ENCODE measurements at regions not wholly inside any gene's neighbourhood (a gene's known extent, or its start where the extent isn't known, plus 50 kb on each side); places are given as distances from the start of the nearest gene placed in this dataset.

DNA sequence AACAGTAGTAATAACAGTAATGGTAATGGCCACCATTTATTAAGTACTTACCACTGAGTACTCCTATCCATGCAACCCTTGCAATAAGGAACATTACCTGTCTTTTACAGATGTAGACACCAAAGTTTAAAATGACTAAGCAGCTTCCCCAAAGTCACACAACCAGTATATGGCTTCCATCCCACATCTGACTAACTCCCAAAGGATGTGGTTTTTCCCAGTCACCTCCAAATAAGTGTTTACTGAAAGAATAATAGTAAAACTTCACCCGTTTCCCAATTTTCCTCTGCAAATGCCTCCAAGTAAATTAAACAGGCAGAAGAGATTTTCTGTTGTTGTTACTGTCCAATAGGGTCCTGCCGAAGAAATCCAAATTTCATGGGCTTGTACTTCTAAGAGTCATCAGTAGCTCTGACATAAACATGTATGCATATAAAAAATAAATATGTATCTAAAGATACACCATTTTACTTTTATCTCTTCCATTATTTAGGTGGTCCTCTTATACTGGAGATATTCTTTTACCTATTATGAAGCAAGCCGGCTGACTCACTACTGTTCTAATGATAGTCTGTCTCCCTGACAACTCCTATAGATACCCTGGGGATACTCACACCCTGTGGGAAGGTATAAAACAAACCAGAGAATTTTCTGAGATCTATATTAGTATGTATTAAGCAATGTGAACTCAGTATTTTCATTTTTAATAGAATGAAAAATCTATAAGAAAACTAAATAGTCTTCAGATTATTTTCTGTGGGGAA lies 77.9 kb upstream of the ID4 start:
- Histone ChIP-seq H3K79me2 (ENCODE audit: insufficient read depth, low read length) (no peaks in the 10 kb centered on the region), H3F3A (ENCODE audit: insufficient read depth) (no peaks in the 10 kb centered on the region), H3K9me2 (replicated peaks; ENCODE audit: insufficient read depth, low read length) (no peaks in the 10 kb centered on the region), H3K9ac (ENCODE audit: low read length) (no peak overlapping the region), H3K4me2 (ENCODE audit: low read depth, low read length, poor library complexity, severe bottlenecking) (no peak overlapping the region), H3K9me3 (ENCODE audit: insufficient read depth, low read length) (no peaks in the 10 kb centered on the region), H4K20me1 (ENCODE audit: low read depth, low read length) (no peaks in the 10 kb centered on the region), H3K27ac (ENCODE audit: low read depth, low read length) (no peak overlapping the region), H3K27me3 (ENCODE audit: low read length) (no peaks in the 10 kb centered on the region), H2AFZ (ENCODE audit: low read depth, low read length, severe bottlenecking) (no peak overlapping the region), H3K36me3 (ENCODE audit: low read length) (no peaks in the 10 kb centered on the region), H3K4me3 (ENCODE audit: insufficient read depth, low read length, poor library complexity, severe bottlenecking) (no peak overlapping the region)
- TF ChIP-seq EZH2phosphoT487 (conservative IDR thresholded peaks at IDR 0.05; ENCODE audit: low read length) = no peak
- TF ChIP-seq, protein P1, sequence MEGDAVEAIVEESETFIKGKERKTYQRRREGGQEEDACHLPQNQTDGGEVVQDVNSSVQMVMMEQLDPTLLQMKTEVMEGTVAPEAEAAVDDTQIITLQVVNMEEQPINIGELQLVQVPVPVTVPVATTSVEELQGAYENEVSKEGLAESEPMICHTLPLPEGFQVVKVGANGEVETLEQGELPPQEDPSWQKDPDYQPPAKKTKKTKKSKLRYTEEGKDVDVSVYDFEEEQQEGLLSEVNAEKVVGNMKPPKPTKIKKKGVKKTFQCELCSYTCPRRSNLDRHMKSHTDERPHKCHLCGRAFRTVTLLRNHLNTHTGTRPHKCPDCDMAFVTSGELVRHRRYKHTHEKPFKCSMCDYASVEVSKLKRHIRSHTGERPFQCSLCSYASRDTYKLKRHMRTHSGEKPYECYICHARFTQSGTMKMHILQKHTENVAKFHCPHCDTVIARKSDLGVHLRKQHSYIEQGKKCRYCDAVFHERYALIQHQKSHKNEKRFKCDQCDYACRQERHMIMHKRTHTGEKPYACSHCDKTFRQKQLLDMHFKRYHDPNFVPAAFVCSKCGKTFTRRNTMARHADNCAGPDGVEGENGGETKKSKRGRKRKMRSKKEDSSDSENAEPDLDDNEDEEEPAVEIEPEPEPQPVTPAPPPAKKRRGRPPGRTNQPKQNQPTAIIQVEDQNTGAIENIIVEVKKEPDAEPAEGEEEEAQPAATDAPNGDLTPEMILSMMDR (IDR thresholded peaks at IDR 0.05; ENCODE audit: insufficient read depth, low read length, poor library complexity, severe bottlenecking) = no peak

DNA sequence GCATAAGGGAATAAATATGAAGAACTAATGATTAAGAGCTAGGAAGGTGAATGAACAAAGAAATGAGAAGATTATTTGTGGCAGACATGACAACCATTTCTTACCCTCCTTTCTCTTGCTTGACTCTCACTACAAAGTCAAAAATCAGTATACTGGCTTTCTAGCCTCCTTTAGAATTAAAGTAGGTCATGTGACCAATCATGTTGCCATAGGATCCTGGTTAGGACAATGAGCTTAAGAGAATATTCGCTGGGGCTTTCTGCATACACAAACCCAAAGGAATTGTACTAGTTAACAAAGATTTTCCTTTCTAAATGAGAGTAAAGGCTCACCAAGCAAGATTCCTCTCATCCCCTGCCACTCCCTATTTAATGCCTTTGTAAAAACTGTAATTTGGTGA lies 76.0 kb upstream of the ID4 start:
- H3K27ac ChIP-seq (ENCODE audit: low read depth, low read length) = no peak overlapping the region
- no peak for TF ChIP-seq EZH2phosphoT487 (conservative IDR thresholded peaks at IDR 0.05; ENCODE audit: low read length)
- TF ChIP-seq, protein P1 (IDR thresholded peaks at IDR 0.05; ENCODE audit: insufficient read depth, low read length, poor library complexity, severe bottlenecking) = no peak

DNA sequence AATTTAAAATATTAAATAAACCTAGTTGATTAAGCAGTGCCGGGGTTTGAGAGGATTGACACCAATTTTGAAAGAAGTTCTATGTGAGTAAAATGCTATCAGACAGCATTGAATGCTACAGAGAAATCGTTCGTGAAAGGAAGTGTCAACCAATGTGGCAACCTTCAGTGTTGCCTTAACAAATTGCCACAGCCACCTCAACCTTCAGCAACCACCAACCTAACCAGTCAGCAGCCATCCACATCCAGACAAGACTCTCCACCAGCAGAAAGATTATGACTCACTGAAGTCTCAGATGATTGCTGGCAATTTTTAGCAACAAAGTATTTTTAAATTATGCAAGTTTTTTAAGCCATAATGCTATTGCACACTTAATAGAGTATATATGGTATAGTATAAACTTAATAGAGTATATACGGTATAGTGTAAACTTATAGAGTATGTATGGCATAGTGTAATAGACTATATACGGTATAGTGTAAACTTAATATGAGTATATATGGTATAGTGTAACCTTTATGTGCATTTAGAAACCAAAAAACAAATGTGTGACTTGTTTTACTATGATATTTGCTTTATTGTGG lies 65.3 kb upstream of the ID4 start:
- no peaks in the 10 kb centered on the region for H3K79me2 ChIP-seq (ENCODE audit: insufficient read depth, low read length)
- no peak overlapping the region for H3K27ac ChIP-seq (ENCODE audit: low read depth, low read length)
- no peaks in the 10 kb centered on the region for H3K9me2 ChIP-seq (replicated peaks; ENCODE audit: insufficient read depth, low read length)
- no peak overlapping the region for H3K9ac ChIP-seq (ENCODE audit: low read length)
- H3K27me3 ChIP-seq (ENCODE audit: low read length) = no peaks in the 10 kb centered on the region
- H3K4me3 ChIP-seq (ENCODE audit: insufficient read depth, low read length, poor library complexity, severe bottlenecking) = no peak overlapping the region
- H4K20me1 ChIP-seq (ENCODE audit: low read depth, low read length) = no peaks in the 10 kb centered on the region
- no peaks in the 10 kb centered on the region for H3K9me3 ChIP-seq (ENCODE audit: insufficient read depth, low read length)
- no peak overlapping the region for H2AFZ ChIP-seq (ENCODE audit: low read depth, low read length, severe bottlenecking)
- no peaks in the 10 kb centered on the region for H3F3A ChIP-seq (ENCODE audit: insufficient read depth)
- no peaks in the 10 kb centered on the region for H3K36me3 ChIP-seq (ENCODE audit: low read length)
- TF ChIP-seq, protein P1 (IDR thresholded peaks at IDR 0.05; ENCODE audit: insufficient read depth, low read length, poor library complexity, severe bottlenecking) = no peak
- TF ChIP-seq EZH2phosphoT487 (conservative IDR thresholded peaks at IDR 0.05; ENCODE audit: low read length) = no peak
- H3K4me2 ChIP-seq (ENCODE audit: low read depth, low read length, poor library complexity, severe bottlenecking) = no peak overlapping the region

More for the DNA sequence above, 76.0 kb upstream of the ID4 start:
- no peaks in the 10 kb centered on the region for H4K20me1 ChIP-seq (ENCODE audit: low read depth, low read length)
- no peaks in the 10 kb centered on the region for H3K9me2 ChIP-seq (replicated peaks; ENCODE audit: insufficient read depth, low read length)
- H3K36me3 ChIP-seq (ENCODE audit: low read length) = no peaks in the 10 kb centered on the region
- no peaks in the 10 kb centered on the region for H3K27me3 ChIP-seq (ENCODE audit: low read length)
- no peaks in the 10 kb centered on the region for H3K9me3 ChIP-seq (ENCODE audit: insufficient read depth, low read length)
- H3K79me2 ChIP-seq (ENCODE audit: insufficient read depth, low read length) = no peaks in the 10 kb centered on the region
- no peaks in the 10 kb centered on the region for H3F3A ChIP-seq (ENCODE audit: insufficient read depth)
- H2AFZ ChIP-seq (ENCODE audit: low read depth, low read length, severe bottlenecking) = no peak overlapping the region
- no peak overlapping the region for H3K9ac ChIP-seq (ENCODE audit: low read length)
- no peak overlapping the region for H3K4me2 ChIP-seq (ENCODE audit: low read depth, low read length, poor library complexity, severe bottlenecking)
- H3K4me3 ChIP-seq (ENCODE audit: insufficient read depth, low read length, poor library complexity, severe bottlenecking) = no peak overlapping the region
